Adrenal gland (tissue), 9 donors: ENCODE measurements at regions not wholly inside any gene's neighbourhood (a gene's known extent, or its start where the extent isn't known, plus 50 kb on each side); places are given as distances from the start of the nearest gene placed in this dataset.

Experiments used
- DNase-seq, 7 donors: peaks; one replicate each; pipeline ENCODE4 v3.0.0-alpha.2; 2019 to 2020
- H3K27ac ChIP-seq, 5 donors: fragments of 200-600 bp; sonication (generic) in 4 of 5; 1 replicate in 3 of 5; 2 replicates in 2 of 5; pipeline versions ENCODE4 v1.5.1 to v1.8.0; 2016 to 2020; ENCODE audit warnings: mild to moderate bottlenecking in 1 of 5
- H3K27me3 ChIP-seq: fragments of 200-600 bp; 2 replicates; pipeline ENCODE4 v1.8.0; 2021
- H3K36me3 ChIP-seq, 2 donors: fragments of 200-600 bp; replicated peaks in 1 of 2; 1 replicate in 1 of 2; 2 replicates in 1 of 2; pipeline versions ENCODE4 v1.5.1 to v1.8.0; 2018 to 2022
- H3K4me1 ChIP-seq, 2 donors: fragments of 200-600 bp; replicated peaks in 1 of 2; 1 replicate in 1 of 2; 2 replicates in 1 of 2; pipeline versions ENCODE4 v1.5.1 to v1.8.0; 2018 to 2021
- H3K4me3 ChIP-seq, 4 donors: fragments of 200-600 bp; sonication (generic) in 3 of 4; one replicate each; pipeline ENCODE4 v1.5.1; 2016 to 2018
- H3K9me3 ChIP-seq, 3 donors: fragments of 200-600 bp; sonication (generic) in 1 of 3; replicated peaks in 1 of 3; 1 replicate in 2 of 3; 2 replicates in 1 of 3; pipeline versions ENCODE4 v1.5.1 to v1.8.0; 2016 to 2021
- POLR2A ChIP-seq, 2 donors: fragments of 450-650 bp; IDR thresholded peaks; one replicate each; pipeline ENCODE4 v1.6.1; 2017; ENCODE audit warnings: antibody characterized with exemption in 2 of 2, mild to moderate bottlenecking in 2 of 2, moderate library complexity in 1 of 2
- WGBS, 4 donors: extraction: QIAGEN DNeasy Blood & Tissue Kit in 2 of 4; methylation state at CpG; one replicate each; pipeline versions ENCODE4 v1.1.5 to v1.1.7; 2013 to 2017; 5-methylcytosine and 5-hydroxymethylcytosine counted together
- intact Hi-C, 2 donors: fragments of 100-400 bp; cut with DNase I; formaldehyde crosslinking; loops; one replicate each; pipeline versions ENCODE4 v1.14.1 to v1.15.0; 2022 to 2023
- TF ChIP-seq, protein P1 (sequence below), 6 experiments: fragments of 450-650 bp in 4 of 6; fragments of 200-600 bp in 2 of 6; sonication (generic) in 1 of 6; IDR thresholded peaks; 1 replicate in 5 of 6; 2 replicates in 1 of 6; pipeline versions ENCODE4 v1.5.1 to v1.8.0; 2016 to 2021; ENCODE audit warnings: antibody characterized with exemption in 6 of 6, mild to moderate bottlenecking in 2 of 6, moderate library complexity in 1 of 6
- donor health status: healthy with polysubstance abuse.
- donor health status: Bipolar disorder and iron deficiency.
- donor health status: DM: yes; HTN: yes; CAD: no.
- donor health status: DM: no; HTN: no; CAD: no.
- donor health status: DM: no; HTN: no; CAD: no.

DNA sequence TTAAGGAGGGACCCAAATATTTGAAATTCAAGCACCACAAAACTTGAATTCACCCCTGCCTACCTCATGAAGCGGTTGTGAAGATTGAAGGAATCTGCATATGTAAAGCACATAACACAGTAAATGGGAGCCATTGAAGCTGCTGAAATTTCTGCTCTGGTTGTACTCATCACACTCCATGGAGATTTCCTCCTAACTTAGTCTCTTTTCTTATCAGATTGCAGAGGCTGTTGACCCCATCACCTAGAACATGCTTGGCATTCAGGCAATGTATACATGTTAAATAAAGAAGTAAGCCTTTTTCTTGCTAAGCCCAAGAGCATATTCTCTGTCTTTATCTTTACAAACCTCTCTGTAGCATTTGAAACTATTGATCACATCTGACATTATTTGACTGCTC lies 104.9 kb upstream of the TNIP3 start:
- H3K27ac ChIP-seq: no peak overlapping the region
- no peak for TF ChIP-seq POLR2A (IDR thresholded peaks at IDR 0.05)
- TF ChIP-seq, protein P1, sequence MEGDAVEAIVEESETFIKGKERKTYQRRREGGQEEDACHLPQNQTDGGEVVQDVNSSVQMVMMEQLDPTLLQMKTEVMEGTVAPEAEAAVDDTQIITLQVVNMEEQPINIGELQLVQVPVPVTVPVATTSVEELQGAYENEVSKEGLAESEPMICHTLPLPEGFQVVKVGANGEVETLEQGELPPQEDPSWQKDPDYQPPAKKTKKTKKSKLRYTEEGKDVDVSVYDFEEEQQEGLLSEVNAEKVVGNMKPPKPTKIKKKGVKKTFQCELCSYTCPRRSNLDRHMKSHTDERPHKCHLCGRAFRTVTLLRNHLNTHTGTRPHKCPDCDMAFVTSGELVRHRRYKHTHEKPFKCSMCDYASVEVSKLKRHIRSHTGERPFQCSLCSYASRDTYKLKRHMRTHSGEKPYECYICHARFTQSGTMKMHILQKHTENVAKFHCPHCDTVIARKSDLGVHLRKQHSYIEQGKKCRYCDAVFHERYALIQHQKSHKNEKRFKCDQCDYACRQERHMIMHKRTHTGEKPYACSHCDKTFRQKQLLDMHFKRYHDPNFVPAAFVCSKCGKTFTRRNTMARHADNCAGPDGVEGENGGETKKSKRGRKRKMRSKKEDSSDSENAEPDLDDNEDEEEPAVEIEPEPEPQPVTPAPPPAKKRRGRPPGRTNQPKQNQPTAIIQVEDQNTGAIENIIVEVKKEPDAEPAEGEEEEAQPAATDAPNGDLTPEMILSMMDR (IDR thresholded peaks at IDR 0.05): no peak
- no peaks in the 10 kb centered on the region for H3K9me3 ChIP-seq
- no peaks in the 10 kb centered on the region for H3K4me1 ChIP-seq
- WGBS, 4 donors: 81 to 94% (median 84%) methylated on average over 1 of the region's 1 CpG
- H3K27me3 ChIP-seq: no peaks in the 10 kb centered on the region
- intact Hi-C loops: no loop called here
- no peaks in the 10 kb centered on the region for H3K36me3 ChIP-seq
- no peak overlapping the region for H3K4me3 ChIP-seq
- no peak for DNase-seq

- no peak for DNase-seq
- WGBS, 4 donors: 70 to 89% (median 83%) methylated on average over 3 of the region's 3 CpGs
- intact Hi-C loops: no loop called here
Observed at GRCh38 chr4:121266982-121267381, 102.9 kb upstream of the TNIP3 start.

GRCh38 chr4:121256887-121257466 lies 92.9 kb upstream of the TNIP3 start:
- TF ChIP-seq POLR2A (IDR thresholded peaks at IDR 0.05): no peak
- TF ChIP-seq, protein P1 (IDR thresholded peaks at IDR 0.05): no peak
- DNase-seq: no peak
- WGBS, 4 donors: 79 to 84% (median 81%) methylated on average over 3 of the region's 3 CpGs
- H3K4me1 ChIP-seq: no peaks in the 10 kb centered on the region
- no peak overlapping the region for H3K4me3 ChIP-seq
- no peaks in the 10 kb centered on the region for H3K27me3 ChIP-seq
- intact Hi-C loops: no loop called here
- no peaks in the 10 kb centered on the region for H3K9me3 ChIP-seq
- no peak overlapping the region for H3K27ac ChIP-seq
- no peaks in the 10 kb centered on the region for H3K36me3 ChIP-seq

More at GRCh38 chr4:121266982-121267381, 102.9 kb upstream of the TNIP3 start:
- no peak overlapping the region for H3K27ac ChIP-seq
- no peaks in the 10 kb centered on the region for H3K36me3 ChIP-seq
- H3K4me1 ChIP-seq: no peaks in the 10 kb centered on the region
- H3K9me3 ChIP-seq: no peaks in the 10 kb centered on the region
- H3K27me3 ChIP-seq: no peaks in the 10 kb centered on the region
- no peak overlapping the region for H3K4me3 ChIP-seq
- no peak for TF ChIP-seq POLR2A (IDR thresholded peaks at IDR 0.05)
- TF ChIP-seq, protein P1 (IDR thresholded peaks at IDR 0.05): no peak

GRCh38 chr4:121255986-121256750 lies 92.0 kb upstream of the TNIP3 start:
- Histone ChIP-seq H3K4me3 (no peak overlapping the region), H3K9me3 (no peaks in the 10 kb centered on the region), H3K27ac (no peak overlapping the region), H3K4me1 (no peaks in the 10 kb centered on the region), H3K27me3 (no peaks in the 10 kb centered on the region), H3K36me3 (no peaks in the 10 kb centered on the region)
- TF ChIP-seq, protein P1 (IDR thresholded peaks at IDR 0.05): no peak
- TF ChIP-seq POLR2A (IDR thresholded peaks at IDR 0.05): no peak
- intact Hi-C loops: no loop called here
- peak in 3 of 7 donors; percentile 26 to 46 (median 30) for DNase-seq
